ENCODE measurements at regions not wholly inside any gene's neighbourhood (a gene's known extent, or its start where the extent isn't known, plus 50 kb on each side); places are given as distances from the start of the nearest gene placed in this dataset.

GRCh38 chr10:78250313-78251015 lies 216.8 kb downstream of the RPS24 start:
- DNase-seq = no peak

GRCh38 chr10:78251016-78251385 lies 217.3 kb downstream of the RPS24 start:
- no peak for DNase-seq

GRCh38 chr10:78252286-78252685 lies 218.6 kb downstream of the RPS24 start:
- no peak for DNase-seq

- no peak for DNase-seq
Measured at GRCh38 chr10:78253063-78253853, 219.6 kb downstream of the RPS24 start.

DNA sequence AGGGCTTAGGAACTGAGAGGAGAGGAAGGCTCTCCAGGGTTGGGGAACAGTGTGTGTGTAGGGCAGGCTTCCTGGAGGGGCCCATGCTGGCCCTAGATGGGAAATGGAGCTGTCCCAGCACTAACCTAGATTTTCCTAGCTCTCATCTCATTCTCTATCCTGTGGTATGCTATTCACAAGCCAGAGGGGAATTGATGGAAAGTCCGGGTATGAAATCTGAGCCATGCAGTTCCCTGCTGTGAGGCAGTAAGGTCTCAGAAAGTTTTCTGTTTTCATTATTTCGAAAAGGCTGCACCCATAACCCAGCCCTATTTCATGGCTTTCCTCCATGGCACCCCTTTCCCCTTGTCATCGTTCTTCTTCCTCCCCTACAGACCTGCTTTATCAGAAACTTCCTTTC lies 220.3 kb downstream of the RPS24 start:
- DNase-seq = no peak

GRCh38 chr10:78255214-78255613 lies 221.6 kb downstream of the RPS24 start:
- no peak for DNase-seq

- no peak for DNase-seq
Measured at GRCh38 chr10:78255796-78256638, 222.4 kb downstream of the RPS24 start.

DNA sequence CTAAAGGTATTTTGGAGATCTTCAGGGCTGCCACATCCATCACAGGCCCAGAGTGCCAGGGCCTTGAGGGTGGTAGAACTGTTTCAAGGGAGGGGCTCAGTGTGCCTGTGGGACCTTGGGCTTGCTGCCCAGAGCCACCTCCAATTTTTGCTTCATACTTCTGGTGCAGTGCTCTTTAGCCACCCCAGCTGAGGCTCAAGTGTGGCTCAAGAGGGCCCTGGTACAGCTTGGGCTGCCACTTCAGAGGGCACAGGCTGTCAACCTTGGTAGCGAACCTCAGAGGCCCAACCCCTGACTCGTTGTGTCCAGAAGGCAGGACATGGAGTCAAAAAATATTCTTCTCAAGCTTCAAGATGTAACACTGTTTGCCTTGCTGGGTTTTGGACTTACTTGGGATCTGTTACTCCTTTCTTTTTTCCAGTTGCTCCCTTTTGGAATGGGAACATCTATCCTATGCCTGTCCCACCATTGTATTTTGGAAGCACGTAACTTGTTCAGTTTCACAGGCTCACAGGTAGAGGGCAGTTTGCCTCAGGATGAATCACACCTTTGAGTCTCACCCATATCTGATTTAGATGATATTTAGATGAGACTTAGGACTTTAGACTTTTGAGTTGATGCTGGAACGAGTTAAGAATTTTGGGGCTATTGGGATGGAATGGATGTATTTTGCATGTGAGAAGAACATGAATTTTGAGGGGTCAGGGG lies 224.8 kb downstream of the RPS24 start:
- no peak for DNase-seq

DNA sequence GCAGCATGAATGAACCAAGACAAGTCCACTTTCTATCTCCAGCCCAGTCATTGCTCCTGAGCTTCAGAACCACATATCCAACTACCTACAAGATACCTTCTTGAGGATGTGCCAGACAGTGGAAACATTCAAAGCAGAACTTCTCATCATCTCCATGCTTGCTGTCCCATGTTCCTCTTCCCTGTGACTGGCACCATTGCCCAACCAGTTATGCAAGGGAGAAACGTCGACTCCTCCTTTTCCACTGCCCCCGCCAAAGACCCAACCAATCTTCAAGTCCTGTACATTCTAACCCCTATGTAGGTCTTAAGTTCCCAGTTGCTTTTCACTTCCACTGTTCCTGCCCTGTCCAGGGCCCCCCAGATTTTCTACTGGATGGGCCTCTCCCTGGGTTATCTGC lies 225.7 kb downstream of the RPS24 start:
- no peak for DNase-seq

DNA sequence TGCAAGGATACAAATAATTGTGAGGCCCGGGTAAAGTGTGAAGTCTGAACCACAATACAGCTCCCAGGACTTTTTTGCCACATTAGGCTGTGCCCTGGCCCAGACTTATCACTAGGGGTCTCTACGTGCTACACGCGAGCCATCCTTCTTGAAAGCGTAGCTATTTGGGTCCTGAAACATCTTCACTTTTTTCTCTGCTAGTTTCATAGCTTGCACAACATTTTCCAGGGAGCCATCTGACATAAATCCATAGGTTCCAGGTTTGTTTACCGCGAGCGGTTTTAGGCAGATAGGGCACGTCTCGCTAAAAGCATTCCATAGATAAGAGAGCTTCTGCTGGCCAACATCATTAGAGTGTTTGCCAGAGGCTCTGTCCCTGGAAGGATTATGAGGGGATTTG lies 226.5 kb downstream of the RPS24 start:
- DNase-seq = no peak

DNA sequence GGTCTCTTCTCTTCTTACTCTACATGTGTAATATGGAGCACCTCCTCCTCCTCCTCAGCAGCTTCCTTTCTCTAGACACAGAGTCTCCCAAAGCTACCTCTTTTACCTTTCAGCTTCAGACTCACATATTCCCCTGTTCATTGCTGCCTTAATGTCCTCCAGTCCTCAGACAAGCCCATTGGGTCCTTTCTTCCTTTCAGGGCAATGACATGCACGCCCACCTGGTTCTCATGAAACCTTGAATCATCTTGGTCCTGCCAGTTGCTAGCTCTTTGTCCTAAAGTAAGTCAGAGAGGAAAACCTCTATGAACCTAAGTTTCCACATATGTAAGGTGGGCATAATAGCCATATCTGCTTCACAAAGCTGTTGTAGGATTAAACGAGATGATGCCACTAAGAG lies 227.0 kb downstream of the RPS24 start:
- no peak for DNase-seq

DNA sequence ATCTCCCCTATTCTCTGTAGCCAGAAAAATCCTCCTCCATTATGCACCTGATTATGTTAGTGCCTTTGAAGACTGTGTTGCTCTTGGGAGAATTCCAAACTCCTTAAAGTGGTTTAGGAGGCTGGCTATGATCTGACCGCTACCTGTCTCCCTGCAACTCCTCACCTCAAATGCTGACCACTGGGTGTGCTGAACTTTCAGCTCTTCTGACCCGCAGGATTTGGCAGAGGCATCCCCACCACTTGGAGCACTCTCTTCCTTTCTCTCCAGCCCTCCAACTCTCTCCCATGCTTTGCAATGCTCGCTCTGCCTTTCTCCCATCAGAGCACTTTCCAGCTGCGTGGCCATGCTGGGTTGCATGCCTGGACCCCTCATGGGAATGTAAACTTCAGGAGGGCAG lies 227.6 kb downstream of the RPS24 start:
- DNase-seq = no peak

DNA sequence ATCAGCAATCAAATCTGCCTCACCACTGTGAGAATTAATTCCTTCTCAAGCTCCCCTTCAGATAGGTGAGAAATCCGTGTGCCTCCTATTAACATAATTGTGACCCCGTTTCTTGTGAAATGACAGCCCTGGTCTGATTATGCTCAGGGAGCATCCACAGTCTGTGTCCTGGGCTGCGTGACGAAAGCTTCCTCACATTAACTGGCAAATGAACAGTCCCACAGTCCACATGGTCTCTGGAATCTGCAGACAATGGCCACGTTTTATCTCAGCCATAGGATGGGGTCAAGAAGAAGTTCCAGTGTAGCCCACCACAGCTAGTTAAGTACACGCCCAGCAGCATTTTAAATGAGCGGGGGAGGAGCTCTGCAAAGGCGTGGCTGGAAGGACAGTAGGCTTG lies 229.2 kb downstream of the RPS24 start:
- DNase-seq = no peak

DNA sequence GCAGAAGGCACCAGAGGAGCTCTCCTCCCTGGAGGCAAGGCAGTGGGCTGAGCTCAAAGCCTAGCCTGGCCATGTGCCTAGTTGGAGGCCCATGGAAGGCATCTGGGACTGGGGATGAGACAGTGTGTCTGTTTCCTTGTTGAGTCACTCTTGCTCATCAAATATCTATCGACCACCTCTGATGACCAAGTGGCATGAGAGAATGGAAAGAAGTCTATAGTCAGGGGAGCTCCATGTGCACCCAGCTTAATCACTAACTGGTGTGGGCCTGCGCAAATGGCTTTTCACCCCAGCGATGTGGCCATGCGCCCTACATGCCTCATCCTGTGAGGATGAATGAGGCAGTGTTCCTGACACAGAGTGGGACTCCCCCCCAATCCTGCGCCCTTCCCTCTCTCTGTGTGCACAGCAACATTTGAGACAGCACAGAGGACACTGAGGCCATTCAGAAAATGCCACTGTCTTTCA lies 229.9 kb downstream of the RPS24 start:
- no peak for DNase-seq

- no peak for DNase-seq
Measured at GRCh38 chr10:78264361-78264760, 230.7 kb downstream of the RPS24 start.

DNA sequence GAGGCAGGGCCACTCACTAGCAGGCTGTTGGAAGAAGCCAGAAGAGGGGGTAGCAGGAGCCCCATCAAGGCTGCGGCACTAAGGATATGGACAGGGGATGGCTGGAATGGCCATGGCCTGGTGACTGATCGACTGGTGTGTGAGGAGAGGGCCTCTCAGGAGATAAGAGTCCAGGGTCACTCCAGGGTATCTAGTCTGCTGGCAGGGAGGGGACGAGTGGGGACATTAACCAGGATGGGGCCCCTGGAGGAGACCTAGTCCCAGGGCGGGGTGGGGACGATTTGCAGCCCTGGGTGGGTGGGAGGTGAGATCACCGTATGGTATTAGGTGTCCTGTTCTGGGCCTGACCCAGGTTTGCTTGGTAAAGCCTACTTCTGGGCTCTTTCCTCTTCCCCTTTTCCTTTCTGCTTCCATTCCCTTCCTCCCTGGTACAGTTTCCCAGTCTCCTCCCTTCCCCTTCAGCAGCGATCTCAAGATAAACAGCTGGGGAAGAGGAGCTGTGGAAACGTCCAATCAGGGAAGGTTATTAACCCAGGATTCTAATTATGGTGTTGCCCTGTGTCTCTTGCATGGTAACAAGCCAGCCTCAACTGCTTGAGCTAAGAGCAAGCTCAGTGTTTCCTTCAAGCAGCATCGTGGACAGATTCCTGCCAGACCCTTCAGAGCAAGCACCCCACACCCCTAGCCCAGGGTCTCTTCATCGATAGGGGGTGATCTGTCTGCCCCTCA lies 233.2 kb downstream of the RPS24 start:
- no peak for DNase-seq

- no peak for DNase-seq
Measured at GRCh38 chr10:78267598-78267997, 233.9 kb downstream of the RPS24 start.

DNA sequence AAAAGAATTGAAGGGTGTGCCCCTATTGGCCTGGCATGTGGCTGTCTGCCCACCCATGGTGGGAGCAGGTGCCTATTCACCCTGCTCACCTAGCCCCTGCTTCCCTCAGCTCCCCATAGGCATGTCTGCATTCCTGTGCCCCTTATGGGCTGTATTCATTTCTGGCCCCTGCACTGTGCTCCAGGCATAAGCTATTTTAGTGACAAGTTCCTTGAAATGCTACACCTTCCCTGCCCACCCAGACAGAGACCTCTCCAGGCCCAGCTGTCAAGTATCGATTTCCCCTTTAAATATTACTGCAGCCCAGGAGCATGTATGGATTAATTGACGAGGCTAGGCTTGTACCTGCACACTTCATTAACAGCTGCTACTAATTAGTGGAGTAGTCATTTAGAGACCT lies 235.4 kb downstream of the RPS24 start:
- no peak for DNase-seq

DNA sequence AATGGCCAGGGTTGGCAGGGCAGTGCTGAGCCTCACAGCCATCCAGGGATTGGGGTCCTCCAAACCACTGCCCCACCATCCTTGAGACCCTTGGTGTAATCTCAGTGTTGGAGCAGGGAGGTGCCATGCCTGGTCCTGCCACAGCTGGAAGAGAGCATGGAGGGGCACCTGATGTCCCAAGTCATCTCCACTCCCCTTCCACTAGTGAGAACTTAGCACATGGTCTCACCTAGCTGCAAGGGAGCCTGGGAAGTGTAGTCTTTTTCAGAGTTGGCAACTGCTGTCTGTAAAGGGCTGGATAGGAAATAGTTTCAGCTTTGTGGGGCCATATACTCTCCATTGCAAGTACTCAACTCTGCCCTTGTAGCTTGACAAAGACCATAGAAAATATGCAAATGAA lies 238.7 kb downstream of the RPS24 start:
- DNase-seq = no peak

DNA sequence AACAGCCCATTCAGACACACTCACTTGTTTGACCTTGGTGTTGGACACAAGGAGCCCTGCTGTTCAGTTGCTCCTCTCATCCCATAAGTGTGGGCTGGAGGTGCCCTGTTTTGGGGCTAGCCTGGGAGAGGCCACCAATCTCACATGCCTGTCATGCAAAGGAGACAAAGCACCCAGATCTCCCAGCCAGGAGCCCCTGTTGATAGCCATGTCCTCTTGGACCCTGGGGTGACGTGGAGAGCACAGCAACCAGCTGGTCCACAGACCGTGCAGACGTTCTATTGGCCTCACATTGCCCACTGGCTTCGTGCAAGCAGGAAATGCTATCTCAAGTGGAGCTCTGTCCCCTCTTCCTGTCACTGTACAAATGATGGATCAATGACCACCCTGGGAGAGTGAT lies 240.8 kb downstream of the RPS24 start:
- no peak for DNase-seq

- no peak for DNase-seq
Measured at GRCh38 chr10:78276139-78276538, 242.5 kb downstream of the RPS24 start.

All from stimulated activated CD4-positive, alpha-beta T cell treated with anti-CD3 and anti-CD28 coated beads, Interleukin-1b, Interleukin-23, amount 100 ng/mL, for 48 hours (primary cell).